WTC11 (cell line): ENCODE measurements at regions not wholly inside any gene's neighbourhood (a gene's known extent, or its start where the extent isn't known, plus 50 kb on each side); places are given as distances from the start of the nearest gene placed in this dataset.

Experiments used
- ATF3 ChIP-seq: sonication (generic); formaldehyde crosslinking; conservative IDR thresholded peaks from 2 replicates; pipeline ENCODE4 v1.8.1; 2022; ENCODE audit warnings: mild to moderate bottlenecking, missing genetic modification reagents
- CBFB ChIP-seq: sonication (generic); formaldehyde crosslinking; IDR thresholded peaks from 2 replicates; pipeline ENCODE4 v1.8.1; 2022; ENCODE audit warnings: mild to moderate bottlenecking, low read depth, missing genetic modification reagents
- ZNF121 ChIP-seq: sonication (generic); formaldehyde crosslinking; IDR thresholded peaks from 2 replicates; pipeline ENCODE4 v1.8.0; 2023; ENCODE audit warnings: missing genetic modification reagents
- TF ChIP-seq, protein P1 (sequence below): fragments of 200-600 bp; IDR thresholded peaks from 2 replicates; pipeline ENCODE4 v1.8.0; 2022; ENCODE audit warnings: antibody characterized with exemption

- TF ChIP-seq ATF3 (CRISPR knock-in tag) (no peak), ZNF121 (CRISPR knock-in tag) (no peak), CBFB (no peak)
- TF ChIP-seq, protein P1, sequence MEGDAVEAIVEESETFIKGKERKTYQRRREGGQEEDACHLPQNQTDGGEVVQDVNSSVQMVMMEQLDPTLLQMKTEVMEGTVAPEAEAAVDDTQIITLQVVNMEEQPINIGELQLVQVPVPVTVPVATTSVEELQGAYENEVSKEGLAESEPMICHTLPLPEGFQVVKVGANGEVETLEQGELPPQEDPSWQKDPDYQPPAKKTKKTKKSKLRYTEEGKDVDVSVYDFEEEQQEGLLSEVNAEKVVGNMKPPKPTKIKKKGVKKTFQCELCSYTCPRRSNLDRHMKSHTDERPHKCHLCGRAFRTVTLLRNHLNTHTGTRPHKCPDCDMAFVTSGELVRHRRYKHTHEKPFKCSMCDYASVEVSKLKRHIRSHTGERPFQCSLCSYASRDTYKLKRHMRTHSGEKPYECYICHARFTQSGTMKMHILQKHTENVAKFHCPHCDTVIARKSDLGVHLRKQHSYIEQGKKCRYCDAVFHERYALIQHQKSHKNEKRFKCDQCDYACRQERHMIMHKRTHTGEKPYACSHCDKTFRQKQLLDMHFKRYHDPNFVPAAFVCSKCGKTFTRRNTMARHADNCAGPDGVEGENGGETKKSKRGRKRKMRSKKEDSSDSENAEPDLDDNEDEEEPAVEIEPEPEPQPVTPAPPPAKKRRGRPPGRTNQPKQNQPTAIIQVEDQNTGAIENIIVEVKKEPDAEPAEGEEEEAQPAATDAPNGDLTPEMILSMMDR = no peak
Observed at GRCh38 chr11:71165771-71166170, 86.6 kb downstream of the SHANK2 start.
